GM12878 (cell line): ENCODE measurements at regions not wholly inside any gene's neighbourhood (a gene's known extent, or its start where the extent isn't known, plus 50 kb on each side); places are given as distances from the start of the nearest gene placed in this dataset.

Source experiments
- ATAC-seq: fragments of 200-7000 bp; cut with Tn5 transposase; 3 replicates; pipeline ENCODE4 v1.9.1; 2020; ENCODE audit warnings: mild to moderate bottlenecking, moderate library complexity
- BruUV-seq: library from RNA; stranded (reverse); fragments of 400-500 nt; replicated peaks from 2 replicates; lab custom pipeline; 2021; lab: Mats Ljungman, UMichigan
- CTCF ChIA-PET: fragments of 300-600 bp; sonication (Branson Sonifier 250); formaldehyde crosslinking; extraction: SDS; loops from one replicate; lab custom pipeline; 2021; ENCODE audit warnings: inconsistent platforms; lab: Yijun Ruan, JAX
- POLR2A ChIA-PET: fragments of 350-600 bp; formaldehyde crosslinking; extraction: SDS; loops from one replicate; lab custom pipeline; 2021; ENCODE audit warnings: inconsistent platforms; lab: Charles Lee
- RAD21 ChIA-PET: fragments of 300-600 bp; sonication (Branson Sonifier 250); formaldehyde crosslinking; loops from one replicate; lab custom pipeline; 2023; ENCODE audit warnings: antibody characterized with exemption; ENCODE audit not compliant: unreplicated experiment; lab: Charles Lee
- SMC1A ChIA-PET: fragments of 300-600 bp; sonication (Branson Sonifier 250); formaldehyde crosslinking; loops from one replicate; lab custom pipeline; 2023; ENCODE audit not compliant: unreplicated experiment, uncharacterized antibody; lab: Charles Lee
- DNase-seq: peaks from one replicate; pipeline ENCODE4 v3.0.0-alpha.2; 2011; ENCODE audit warnings: low read depth, low spot score
- FAIRE-seq: peaks from 3 replicates; lab custom pipeline; 2011; peaks lifted over from hg19 to GRCh38; lab: Jason Lieb, UNC
- H2AFZ ChIP-seq: 2 replicates; pipeline ENCODE4 v1.6.0; 2011; ENCODE audit warnings: low read depth, low read length, control low read depth; ENCODE audit not compliant: control insufficient read depth
- H3K27ac ChIP-seq: 2 replicates; pipeline ENCODE4 v1.5.1; 2011; ENCODE audit warnings: control low read depth; ENCODE audit not compliant: control insufficient read depth, insufficient read depth
- H3K27me3 ChIP-seq, 2 experiments: replicated peaks in 1 of 2; 2 replicates each; pipeline versions ENCODE4 v1.6.0 to v1.6.1; 2011; ENCODE audit warnings: low read length in 1 of 2; ENCODE audit not compliant: control insufficient read depth in 2 of 2, insufficient read depth in 2 of 2
- H3K36me3 ChIP-seq, 2 experiments: 2 replicates each; pipeline ENCODE4 v1.5.1; 2011; ENCODE audit warnings: low read length in 1 of 2; ENCODE audit not compliant: control insufficient read depth in 2 of 2, insufficient read depth in 2 of 2
- H3K4me1 ChIP-seq: 2 replicates; pipeline ENCODE4 v1.6.1; 2011; ENCODE audit warnings: mild to moderate bottlenecking, low read length, moderate library complexity, mixed read lengths; ENCODE audit not compliant: control insufficient read depth, insufficient read depth
- H3K4me2 ChIP-seq: 2 replicates; pipeline ENCODE4 v1.6.0; 2011; ENCODE audit warnings: control low read depth; ENCODE audit not compliant: control insufficient read depth, insufficient read depth
- H3K4me3 ChIP-seq: fragments of 200-600 bp; sonication (generic); 2 replicates; pipeline ENCODE4 v1.5.1; 2016
- H3K79me2 ChIP-seq: 2 replicates; pipeline ENCODE4 v1.6.0; 2011; ENCODE audit warnings: low read length; ENCODE audit not compliant: control insufficient read depth, insufficient read depth
- H3K9ac ChIP-seq: 2 replicates; pipeline ENCODE4 v1.8.0; 2011; ENCODE audit warnings: low read length, control low read depth, mixed read lengths; ENCODE audit not compliant: control insufficient read depth, insufficient read depth
- H3K9me3 ChIP-seq: replicated peaks from 3 replicates; pipeline ENCODE4 v1.5.1; 2011; ENCODE audit warnings: mild to moderate bottlenecking, low read length; ENCODE audit not compliant: control insufficient read depth, insufficient read depth
- H4K20me1 ChIP-seq: 2 replicates; pipeline ENCODE4 v1.6.0; 2011; ENCODE audit not compliant: control insufficient read depth, insufficient read depth
- ATF3 ChIP-seq: IDR thresholded peaks from 2 replicates; pipeline ENCODE4 v1.6.1; 2011; ENCODE audit warnings: low read depth, mild to moderate bottlenecking, low read length, moderate library complexity, borderline replicate concordance; ENCODE audit errors: extremely low read depth
- IRF5 ChIP-seq: fragments of 450-650 bp; IDR thresholded peaks from 2 replicates; pipeline ENCODE4 v1.6.1; 2017; ENCODE audit warnings: borderline replicate concordance
- KAT2A ChIP-seq: conservative IDR thresholded peaks from 2 replicates; pipeline ENCODE4 v1.6.1; 2011; ENCODE audit warnings: low read depth, low read length; ENCODE audit not compliant: control insufficient read depth
- MAX ChIP-seq: IDR thresholded peaks from 2 replicates; pipeline ENCODE4 v1.6.1; 2012; ENCODE audit warnings: low read depth, low read length, improper control_type of control experiment
- TCF7 ChIP-seq: IDR thresholded peaks from 2 replicates; pipeline ENCODE4 v1.6.1; 2014; ENCODE audit warnings: antibody characterized with exemption, borderline replicate concordance
- ZBTB40 ChIP-seq: fragments of 450-650 bp; IDR thresholded peaks from 2 replicates; pipeline ENCODE4 v1.6.1; 2016; ENCODE audit warnings: mild to moderate bottlenecking, moderate library complexity, borderline replicate concordance
- WGBS: methylation state at CpG from one replicate; pipeline ENCODE4 v1.1.6; 2016; ENCODE audit warnings: low lambda C conversion rate; ENCODE audit not compliant: insufficient replicate concordance, insufficient coverage; ENCODE audit errors: missing lambda C conversion rate; 5-methylcytosine and 5-hydroxymethylcytosine counted together
- in situ Hi-C: fragments of 300-500 bp; cut with MboI; formaldehyde crosslinking; loops from 9 replicates; pipeline ENCODE4 v1.14.3; 2018; ENCODE audit warnings: mixed read lengths
- intact Hi-C: fragments of 100-400 bp; cut with micrococcal nuclease; formaldehyde crosslinking; loops from one replicate; pipeline ENCODE4 v1.14.2; 2022; ENCODE audit not compliant: unreplicated experiment

GRCh38 chr2:173663835-173664512 is 301.2 kb downstream of the SP3 start (continued):
- no peak for TF ChIP-seq IRF5
- no peak for TF ChIP-seq KAT2A
- no peak for TF ChIP-seq ZBTB40

GRCh38 chr2:173664513-173664910 is 300.7 kb downstream of the SP3 start:
- FAIRE-seq (no peak), DNase-seq (no peak), ATAC-seq (no peak)
- no peak overlapping the region for H3K4me3 ChIP-seq
- no peaks in the 10 kb centered on the region for H3K9me3 ChIP-seq
- no peak overlapping the region for H3K4me2 ChIP-seq
- H4K20me1 ChIP-seq = no peaks in the 10 kb centered on the region
- H3K4me1 ChIP-seq = no peaks in the 10 kb centered on the region
- in situ Hi-C loops = no loop called here
- no peaks in the 10 kb centered on the region for H3K36me3 ChIP-seq
- WGBS = 15% methylated on average over 6 of the region's 6 CpGs
- H2AFZ ChIP-seq = no peak overlapping the region
- SMC1A ChIA-PET = no interaction called here
- H3K27ac ChIP-seq = no peak overlapping the region
- CTCF ChIA-PET = interaction anchor here (1.1 kb wide), 1 partner anchor 322 kb away, joined by 3 read pairs; no protein-coding TSS in a partner anchor
- POLR2A ChIA-PET = no interaction called here
- no TSS peak for BruUV-seq
- H3K9ac ChIP-seq = no peak overlapping the region
- RAD21 ChIA-PET = no interaction called here
- TF ChIP-seq TCF7 = no peak
- TF ChIP-seq MAX = no peak
- no peak for TF ChIP-seq ATF3
- TF ChIP-seq, all 136 proteins: peak for 0
- intact Hi-C loops = no loop called here
- H3K27me3 ChIP-seq = peaks cover 3 to 4% of the 10 kb centered on the region in 2 experiments; a peak in 2 of 4 replicates
- H3K79me2 ChIP-seq = no peaks in the 10 kb centered on the region
